Left forelimb (tissue), 1 donor: ENCODE measurements at regions not wholly inside any gene's neighbourhood (a gene's known extent, or its start where the extent isn't known, plus 50 kb on each side); places are given as distances from the start of the nearest gene placed in this dataset.

Source experiments
- DNase-seq: peaks from one replicate; pipeline ENCODE4 v3.0.0-alpha.2; 2018; ENCODE audit warnings: low spot score

DNA sequence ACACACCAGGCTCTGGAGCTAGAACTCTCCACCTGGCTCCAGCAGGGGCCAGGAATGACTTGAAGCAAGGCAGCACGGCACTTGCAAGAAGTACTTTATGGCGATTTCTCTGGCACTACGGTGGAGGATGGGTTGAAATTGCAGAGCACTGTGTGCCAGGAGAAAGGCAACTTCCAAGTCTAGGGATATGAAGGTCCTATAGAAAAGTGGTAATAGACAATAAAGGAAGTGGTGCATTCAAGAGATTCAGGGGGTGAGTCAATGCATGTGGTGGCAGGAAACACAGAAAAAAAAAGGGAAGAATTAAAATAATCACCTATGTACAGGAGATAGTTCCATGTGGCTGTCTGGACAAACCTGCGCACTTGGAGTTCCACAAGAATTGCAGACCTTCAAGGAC lies 240.3 kb upstream of the DYNLRB2 start:
- no peak for DNase-seq

DNA sequence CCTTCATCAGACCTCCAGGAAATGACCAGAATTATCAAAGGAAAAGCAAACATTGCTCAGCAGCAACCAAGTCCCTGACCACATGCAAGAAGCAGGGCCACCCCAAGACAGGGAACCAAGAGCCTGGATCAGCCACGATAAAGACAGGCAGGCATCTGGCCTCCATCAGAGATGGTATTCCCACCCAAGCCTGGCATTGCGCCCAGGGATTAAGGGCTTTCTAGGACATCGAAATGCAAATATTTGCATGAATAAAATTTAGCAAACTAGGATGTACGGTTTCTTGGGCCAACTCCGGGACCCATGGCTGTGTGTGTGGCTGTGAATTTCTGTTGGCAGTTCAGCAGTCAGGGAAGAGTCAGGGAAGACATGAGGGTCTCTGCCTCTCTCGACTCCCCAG lies 241.4 kb upstream of the DYNLRB2 start:
- no peak for DNase-seq

DNA sequence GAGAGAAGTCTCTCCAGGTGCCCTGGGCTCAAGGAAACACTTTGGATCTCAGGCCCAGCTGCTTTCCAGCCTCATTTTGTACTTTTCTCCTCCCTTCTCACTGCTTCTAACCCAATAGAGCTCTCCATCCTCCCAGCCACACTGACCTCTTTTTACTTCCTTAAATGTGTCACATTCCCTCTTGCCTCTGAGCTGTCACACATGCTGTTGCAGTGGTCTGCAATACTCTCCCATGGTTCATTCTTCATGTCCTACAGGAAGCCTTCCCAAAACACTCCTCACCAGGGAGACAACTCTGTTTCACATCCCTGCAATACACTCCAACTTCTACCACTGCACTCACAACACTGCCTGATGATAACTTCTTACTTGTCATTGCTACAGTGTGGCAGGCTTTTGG lies 242.1 kb upstream of the DYNLRB2 start:
- no peak for DNase-seq

DNA sequence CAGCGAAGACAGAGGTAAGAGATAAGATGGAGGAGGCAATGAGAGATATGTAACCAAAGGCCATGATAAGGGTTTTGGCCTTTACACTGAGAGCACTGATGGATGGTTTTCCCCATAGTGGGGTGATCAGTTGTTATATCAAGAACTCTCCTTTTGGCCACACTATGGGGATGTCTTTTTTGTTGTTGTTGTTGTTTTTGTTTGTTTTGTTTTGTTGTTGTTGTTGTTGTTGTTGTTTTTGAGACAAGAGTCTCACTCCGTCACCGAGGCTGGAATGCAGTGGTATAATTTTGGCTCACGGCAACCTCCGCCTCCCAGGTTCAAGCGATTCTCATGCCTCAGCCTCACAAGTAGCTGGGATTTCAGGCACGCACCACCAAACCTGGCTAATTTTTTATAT lies 244.8 kb upstream of the DYNLRB2 start:
- DNase-seq, result no peak

DNA sequence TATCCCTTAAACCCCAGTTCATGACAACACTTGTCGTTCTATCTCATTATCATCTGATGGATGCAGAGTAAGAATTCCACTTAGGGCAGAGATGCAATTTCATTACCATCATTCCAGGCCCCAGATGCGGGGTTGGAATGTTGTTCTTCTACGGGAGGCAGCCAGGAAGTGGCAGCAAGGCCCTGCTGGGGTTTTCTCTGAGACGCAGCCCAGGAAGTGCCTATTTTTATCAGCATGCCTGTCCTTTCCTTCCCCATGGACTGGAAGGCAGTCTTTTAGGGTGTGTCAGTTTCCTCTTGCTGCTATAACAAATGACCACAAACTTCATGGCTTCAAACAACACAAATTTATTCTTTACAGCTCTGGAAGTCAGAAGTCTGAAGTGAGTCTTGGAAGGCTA lies 246.6 kb upstream of the DYNLRB2 start:
- DNase-seq, result no peak

DNA sequence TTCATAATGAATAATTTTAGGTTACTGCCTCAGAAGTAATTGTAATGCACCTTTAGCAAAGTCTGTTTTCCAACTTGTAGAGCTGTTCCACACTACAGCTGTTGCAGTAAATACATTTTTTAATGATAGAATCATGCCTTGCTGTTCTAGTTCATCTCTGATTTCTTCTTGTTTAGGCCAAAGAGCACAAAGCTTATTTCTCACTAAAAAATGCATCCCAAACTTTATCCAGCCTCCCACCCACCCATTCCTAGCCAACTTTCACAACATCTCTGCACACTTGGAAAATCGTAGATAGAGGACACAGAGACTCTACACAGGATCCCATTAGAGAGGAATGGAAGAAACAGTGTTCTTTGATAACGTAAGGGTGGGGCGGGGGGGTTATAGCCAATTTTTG lies 252.2 kb upstream of the DYNLRB2 start:
- no peak for DNase-seq

DNA sequence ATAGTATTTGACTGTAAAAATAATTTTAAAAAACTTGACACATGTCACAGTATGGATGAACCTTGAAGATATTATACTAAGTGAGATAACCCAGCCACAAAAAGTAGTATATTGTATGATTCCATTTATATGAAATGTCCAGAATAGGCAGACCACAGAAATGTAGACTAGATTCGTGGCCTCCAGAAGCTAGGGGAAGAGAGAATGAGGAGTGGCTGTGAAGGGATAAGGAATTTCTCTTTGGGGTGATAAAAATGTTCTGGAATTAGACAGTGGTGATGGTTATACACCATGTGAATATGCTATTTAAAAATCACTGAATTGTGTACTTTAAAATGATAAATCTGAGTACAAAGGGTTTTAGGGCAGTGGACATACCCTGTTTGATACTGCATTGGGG lies 253.1 kb upstream of the DYNLRB2 start:
- no peak for DNase-seq

DNA sequence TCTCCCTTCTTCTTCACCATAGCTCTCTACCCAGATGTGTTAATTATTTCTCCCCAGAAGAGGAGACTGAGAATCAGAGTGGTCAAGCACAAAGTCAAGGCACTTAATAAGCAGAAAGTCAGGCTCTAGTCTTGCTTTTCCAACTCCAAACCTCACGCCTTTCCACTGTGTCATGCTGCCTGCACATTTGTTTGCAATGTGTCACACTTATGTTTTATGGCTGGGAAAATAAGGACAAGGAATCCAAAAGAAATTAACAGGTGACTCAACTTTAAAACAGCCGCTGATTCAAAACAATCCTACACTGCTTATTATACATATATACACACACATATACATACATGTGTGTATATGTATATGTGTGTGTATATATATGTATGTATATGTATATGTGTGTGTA lies 255.7 kb upstream of the DYNLRB2 start:
- DNase-seq, result no peak

DNA sequence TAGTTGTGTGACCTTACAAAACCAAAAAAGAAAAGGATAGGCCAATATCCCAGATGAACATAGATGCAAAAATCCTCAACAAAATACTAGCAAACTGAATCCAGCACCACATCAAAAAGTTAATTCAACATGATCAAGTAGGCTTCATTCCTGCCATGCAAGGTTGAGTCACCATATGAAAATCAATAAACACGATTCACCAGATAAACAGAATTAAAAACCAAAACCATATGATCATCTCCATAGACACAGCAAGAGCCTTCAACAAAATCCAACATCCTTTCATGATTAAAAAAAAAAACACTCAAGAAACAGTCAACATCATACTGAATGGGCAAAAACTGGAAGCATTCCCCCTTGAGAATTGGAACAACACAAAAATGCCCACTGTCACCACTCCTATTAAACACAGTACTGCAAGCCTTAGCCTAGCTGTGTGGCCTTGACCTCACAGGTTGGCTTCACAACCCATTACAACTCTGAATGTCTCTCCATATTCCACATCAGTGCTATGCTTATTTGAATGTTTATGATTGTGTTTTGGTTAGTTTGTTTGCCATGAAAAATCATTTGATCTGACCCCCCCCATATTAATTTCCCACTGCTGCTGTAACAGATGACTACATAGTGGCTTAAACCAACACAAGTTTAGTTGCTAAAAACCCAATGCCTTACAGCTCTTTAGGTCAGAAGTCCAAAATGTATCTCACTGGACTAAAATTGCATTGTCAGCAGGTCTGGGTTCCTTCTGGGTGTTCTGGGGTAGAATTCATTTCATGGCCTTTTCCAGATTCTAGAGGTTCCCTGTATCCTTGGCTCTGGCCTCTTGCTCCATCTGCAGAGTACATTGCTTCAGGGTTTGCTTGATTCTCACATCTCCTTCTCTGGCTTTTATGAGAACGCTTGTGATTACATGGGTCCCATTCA lies 257.1 kb upstream of the DYNLRB2 start:
- DNase-seq, result no peak

DNA sequence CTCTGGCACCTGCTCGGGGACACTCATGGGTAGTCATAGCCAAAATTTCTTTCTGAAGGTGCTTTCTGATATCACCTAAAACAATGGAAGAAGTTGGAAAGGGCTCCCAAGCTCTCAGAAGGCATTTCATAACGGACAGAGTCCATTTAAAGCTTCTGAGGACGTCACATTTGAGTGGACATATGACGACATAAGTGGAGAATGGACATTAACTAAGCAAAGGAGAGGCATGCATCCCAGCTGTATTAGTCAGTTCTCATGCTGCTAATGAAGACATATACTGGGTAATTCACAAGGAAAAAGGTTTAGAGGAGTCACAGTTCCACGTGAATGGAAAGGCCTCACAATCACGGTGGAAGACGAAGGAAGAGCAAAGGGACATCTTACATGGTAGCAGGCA lies 260.2 kb upstream of the DYNLRB2 start:
- no peak for DNase-seq

DNA sequence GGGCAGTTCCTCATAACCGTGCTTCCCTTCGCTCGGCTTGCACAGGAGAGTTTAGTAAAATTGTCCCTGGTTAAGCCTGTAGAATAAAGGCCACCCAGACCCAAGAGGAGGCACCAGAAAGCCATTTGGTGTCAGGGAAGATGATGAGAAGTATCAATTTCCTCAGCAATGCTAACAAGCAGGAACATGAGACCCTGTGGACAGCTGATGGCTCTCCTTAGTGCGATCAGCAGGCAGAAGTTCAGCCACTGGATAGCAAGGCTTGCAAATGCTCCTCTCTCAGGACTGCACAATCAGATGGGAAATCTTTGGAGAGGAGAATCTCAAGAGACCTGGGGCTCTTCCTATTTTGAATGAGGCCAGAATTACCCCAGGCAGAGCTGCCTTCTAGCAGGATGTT lies 261.1 kb upstream of the DYNLRB2 start:
- DNase-seq, result no peak

DNA sequence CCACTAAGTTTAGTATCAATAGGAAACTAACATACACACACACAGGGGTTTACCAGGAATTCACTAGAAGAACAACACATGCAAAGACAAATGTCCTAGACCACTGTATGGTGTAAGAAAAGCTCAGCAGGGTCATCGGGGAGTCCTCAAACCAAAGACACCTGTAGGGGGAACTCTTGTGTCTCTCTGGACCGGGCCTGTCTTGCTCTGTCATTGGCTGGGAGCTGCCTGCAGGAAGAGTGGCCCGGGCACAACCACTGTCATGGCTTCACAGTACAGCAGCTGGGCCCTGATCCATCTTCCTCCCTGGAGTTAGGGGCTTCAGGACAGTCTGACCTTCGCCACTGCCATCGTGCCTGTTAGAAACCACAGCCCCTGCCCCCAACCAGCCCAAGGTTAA lies 263.6 kb upstream of the DYNLRB2 start:
- DNase-seq, result no peak

DNA sequence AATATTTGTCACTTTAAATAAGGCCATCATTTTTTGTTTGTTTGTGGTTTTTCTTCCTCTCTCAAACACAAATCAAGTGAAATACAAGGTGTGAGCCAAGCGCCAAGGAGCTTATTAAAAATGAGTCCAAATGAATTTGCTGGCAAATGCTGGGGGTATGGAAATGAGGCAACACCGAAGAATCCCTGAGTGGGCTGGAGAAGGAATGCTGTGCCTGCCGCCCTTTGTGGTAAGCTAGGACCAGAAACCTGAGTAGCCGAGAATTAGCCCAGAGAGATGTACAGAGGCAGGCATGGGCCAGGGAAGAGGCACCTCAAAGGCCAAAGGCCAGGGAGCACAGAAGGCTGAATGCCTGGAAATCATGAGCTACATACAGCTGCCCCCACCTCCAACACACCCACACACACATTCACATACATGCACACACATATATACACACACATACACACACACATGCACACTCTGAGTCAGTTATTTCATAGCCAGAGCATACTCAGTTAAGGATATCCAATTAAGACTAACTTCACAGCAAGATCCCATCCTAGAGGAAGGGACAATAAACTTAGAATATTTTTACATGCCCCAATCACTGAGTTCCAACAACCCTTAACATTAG lies 266.1 kb upstream of the DYNLRB2 start:
- no peak for DNase-seq

DNA sequence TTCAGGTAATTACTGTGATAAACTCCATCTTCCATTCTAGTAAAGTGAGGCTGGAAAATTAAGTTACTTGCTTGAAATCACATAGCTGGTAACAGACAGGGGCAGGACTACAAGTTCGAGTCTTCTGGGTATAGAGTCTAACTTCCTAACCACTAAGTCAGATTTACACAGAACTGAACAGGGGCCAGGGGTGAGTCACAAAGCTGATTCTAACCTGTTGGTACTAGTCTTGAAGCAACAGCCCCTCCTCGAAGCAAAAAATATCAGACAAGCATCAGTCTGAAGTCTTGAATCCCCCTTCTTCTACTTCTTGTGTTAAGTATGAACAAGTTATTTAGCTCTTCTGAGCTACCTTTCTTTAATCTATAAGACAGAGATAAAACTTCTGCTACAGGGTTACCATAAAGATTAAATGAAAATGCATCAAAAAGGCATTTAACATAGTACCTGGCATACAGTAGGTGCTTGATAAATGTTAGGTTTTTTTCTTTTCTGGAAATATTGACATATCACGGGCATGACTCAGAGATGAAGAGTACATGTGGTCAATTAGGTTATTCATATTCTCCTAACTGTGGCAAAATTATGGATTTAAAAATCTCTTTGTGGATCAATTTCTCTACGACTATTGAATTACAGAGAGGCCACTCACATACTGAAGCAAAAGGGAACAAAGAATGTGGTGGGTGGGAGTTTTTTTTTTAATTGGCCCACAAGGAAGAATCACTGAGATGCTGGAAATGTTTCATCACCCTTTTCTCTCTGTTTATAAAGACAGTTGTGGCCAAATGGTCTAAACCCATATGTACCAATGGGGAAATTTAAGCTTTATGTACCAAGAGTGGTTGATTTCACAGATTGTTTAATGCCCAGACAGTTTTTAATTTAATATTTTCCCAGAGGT lies 266.9 kb upstream of the DYNLRB2 start:
- DNase-seq, result no peak

DNA sequence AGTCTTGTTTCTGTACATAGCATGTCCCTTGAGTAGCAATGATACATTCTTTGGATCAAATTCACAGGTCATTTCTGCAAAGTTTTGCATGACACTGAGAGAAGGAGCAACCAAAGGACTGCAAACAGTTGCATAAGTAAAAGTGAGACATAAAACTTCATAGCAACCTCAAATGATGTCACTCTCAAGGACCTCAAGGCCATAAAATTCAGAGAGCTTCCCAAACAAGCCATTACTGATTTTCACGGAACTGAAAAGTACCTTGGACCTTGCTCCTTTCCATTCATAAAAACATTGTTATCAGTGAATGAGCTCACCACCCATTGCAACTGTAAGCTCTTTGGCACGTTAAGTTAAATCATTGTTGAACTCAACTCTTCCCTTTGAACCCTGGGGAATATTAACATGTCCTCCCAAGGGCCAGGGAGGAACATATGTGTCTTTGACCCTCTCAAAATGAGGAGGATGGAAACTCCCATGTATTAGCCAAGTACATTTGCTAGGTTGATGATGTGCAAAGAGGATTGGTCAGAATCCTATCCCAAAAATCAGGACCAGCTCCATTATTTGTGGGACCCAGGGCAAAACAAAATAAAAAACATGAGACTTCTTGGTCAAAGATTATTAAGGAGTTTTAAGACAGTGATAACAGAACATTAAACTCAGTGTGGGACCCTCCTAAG lies 275.0 kb upstream of the DYNLRB2 start:
- no peak for DNase-seq

DNA sequence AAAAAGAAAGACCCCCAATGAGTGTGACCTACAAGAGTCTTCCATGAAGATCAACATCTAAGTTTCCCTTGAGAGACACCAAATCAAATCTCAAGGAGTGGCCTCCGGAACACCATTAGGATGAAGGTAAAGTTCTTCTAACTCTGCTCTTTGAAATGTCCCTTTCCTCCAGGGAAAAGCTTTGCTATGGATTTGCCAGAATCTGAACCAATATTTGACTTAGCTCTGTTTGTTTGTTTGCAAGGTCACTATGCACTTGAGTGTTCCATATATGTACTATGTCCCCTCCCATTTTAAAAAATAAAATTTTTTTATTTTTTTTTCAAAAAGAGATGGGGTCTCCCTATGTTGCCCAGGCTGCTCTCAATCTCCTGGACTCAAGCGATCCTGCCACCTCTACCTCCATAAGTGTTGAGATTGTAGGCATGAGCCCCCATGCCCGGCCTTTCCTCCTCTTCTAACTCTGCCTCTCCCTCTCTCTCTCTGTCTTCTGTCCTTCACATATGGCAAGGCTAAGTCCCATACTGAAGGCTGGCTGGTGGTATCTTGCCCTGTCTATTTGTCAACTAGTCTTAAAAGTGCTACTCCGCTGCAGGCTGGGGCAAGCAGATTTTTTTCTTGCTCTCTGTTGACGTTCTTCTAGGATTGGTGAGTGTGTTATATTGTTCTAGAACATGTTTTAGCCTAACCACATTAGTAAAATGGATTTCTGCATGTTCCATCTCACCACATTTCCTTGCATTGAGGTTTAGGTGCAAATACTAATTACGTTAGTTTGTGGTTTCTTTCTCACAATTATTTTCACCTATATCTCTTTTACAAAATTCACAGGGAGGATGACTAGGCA lies 276.7 kb upstream of the DYNLRB2 start:
- no peak for DNase-seq

DNA sequence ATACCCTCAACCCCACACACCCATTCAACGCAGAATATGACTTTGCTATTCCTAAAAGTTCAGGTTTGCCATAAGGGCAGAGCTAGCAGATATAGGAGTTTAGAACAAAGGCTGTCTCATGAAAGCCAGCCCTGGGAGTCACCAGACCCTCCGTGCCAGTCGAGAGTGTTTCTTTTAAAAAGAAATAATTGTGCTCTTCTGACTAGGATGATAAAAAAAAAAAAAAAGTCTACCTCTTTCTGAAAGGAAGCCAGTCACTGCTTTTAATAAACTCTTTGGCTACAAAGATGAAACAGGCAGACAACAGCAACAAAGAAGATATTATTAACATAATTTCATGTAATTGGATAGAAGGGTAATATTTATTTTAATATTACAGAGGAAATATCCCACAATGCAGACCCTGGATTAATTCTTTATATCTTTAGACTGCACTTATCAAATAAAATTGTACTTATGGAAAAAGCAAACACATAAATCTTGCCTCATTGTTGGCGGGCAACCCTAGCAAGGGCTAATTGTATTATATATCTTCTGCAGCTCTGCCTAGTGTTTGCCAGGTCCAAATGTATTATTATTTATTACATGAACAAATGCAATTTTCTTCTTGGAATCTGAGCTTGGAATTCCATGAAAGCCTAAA lies 277.5 kb upstream of the DYNLRB2 start:
- no peak for DNase-seq

DNA sequence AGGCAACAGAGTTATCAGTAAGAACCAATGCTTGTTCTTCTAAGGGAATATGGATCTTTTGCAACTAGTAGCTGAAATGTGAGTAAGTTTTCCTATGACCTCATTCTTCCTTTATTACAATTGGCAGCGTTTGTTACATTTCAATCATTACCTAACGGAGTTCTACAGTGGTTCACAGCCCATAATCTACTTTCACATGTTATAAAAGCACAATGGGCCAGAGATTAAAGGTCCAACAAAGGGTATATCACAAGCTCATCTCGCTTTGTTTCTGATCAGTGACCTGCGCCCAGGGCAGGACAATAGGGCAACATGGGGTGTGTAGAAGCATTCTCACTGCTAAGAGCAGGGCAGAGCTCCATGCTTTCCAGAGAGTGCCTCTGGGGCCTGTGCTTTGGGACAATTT lies 279.9 kb upstream of the DYNLRB2 start:
- DNase-seq, result no peak

DNA sequence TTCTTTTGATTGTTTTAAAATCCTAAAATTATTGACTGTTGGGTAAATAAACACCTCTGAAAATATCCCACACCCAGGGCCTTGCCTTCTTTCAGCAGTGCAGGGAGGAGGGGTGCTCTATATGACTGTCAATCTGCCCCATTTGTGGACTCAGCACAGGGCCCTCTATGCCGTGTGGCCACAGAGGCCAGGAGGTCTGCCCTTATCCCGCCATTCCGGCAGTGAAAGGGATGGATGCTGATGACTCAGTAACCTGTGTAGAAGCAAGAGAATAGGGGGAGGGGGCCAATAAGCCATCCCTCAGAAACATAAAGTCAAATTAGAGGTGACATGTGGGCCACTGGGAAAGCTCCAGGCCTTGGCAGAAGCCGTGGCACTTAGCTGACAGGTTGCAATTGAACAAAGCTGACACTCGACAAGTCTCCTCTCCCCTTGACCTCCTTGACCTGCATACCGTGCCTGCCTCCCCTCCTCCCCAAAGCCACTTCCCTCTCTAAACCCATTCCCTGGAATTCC lies 281.4 kb upstream of the DYNLRB2 start:
- DNase-seq, result no peak

DNA sequence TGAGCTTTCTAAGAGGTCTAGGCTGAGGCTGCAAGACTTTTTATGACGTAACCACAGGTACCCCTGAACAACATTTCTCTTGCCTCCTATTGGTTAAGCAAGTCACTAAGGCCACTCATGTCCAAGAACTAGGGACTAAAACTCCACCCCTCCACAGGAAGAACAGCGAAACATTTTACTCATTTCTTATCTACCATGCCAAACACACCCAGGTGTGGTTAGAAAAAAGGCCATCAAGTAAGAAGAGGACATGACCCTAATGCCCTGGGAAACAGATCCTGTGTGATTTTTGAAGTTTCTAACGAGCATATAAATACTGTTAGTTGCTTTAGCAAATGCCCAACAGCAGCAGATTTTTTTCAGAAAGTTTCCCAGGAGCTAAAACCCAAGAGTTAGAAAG lies 282.4 kb upstream of the DYNLRB2 start:
- no peak for DNase-seq
